GM19467 (cell line): ENCODE measurements at regions not wholly inside any gene's neighbourhood (a gene's known extent, or its start where the extent isn't known, plus 50 kb on each side); places are given as distances from the start of the nearest gene placed in this dataset.

Experiments
- ATAC-seq: cut with Tn5 transposase; IDR thresholded peaks from one replicate; pipeline ENCODE4 v1.9.1; 2021; ENCODE audit warnings: mild to moderate bottlenecking, moderate library complexity; ENCODE audit not compliant: unreplicated experiment

DNA sequence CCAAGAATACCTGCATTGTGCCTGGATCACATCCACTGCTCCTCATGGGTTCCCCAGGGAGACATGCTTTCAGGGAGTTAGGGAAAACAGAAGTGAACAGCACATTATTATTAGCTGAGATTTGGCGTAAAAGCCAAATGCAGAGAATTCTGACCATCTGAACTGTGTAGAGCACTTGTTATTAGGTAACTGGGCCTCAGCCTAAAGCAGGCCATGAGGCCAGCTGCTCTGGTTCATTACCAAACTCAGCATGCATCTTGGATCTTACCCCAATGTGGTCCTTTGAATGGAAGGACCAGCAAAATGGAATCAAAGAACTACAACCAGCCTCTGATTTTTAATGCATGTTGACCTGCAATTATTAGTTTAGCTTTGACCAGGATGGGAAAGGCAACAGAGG lies 322.3 kb downstream of the KCNS3 start:
- ATAC-seq, result no peak

DNA sequence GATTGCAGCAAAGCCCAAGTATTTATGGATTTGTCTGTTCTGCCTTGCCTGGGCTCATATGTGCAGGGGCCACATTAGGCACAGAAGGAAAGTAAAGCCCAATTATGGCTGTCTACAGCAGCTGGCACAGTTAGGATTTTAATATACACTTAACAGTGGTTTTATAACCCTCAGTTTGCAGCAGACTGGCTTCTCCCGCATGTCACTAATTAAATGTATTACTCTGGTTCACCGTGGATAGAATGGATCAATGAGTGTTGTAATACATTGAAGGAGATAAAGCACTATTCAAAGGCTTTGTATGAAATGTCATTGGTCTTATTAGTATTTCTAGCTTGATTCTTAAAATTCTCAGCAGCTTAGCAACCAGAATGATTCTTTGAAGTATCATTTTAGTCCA lies 320.2 kb downstream of the KCNS3 start:
- no peak for ATAC-seq

DNA sequence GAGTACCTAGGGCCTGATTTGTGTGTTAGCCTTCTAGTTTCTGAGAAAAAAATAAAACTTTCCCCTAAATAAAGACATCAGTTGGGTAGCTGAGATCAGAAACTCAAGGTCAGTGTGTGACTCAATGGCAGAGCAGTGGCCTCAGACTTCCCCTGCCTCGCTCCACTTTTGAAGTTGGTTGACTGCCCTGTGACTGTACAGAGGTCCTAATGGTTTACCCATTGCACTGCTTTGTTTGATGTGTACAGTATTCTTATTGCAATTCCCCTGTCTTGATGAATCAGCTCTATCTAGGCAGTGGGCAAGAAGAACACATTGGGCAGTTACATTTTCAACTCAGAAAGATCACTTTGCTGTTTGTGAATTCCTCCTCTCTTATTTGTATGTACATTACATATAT lies 315.7 kb downstream of the KCNS3 start:
- ATAC-seq, result no peak

DNA sequence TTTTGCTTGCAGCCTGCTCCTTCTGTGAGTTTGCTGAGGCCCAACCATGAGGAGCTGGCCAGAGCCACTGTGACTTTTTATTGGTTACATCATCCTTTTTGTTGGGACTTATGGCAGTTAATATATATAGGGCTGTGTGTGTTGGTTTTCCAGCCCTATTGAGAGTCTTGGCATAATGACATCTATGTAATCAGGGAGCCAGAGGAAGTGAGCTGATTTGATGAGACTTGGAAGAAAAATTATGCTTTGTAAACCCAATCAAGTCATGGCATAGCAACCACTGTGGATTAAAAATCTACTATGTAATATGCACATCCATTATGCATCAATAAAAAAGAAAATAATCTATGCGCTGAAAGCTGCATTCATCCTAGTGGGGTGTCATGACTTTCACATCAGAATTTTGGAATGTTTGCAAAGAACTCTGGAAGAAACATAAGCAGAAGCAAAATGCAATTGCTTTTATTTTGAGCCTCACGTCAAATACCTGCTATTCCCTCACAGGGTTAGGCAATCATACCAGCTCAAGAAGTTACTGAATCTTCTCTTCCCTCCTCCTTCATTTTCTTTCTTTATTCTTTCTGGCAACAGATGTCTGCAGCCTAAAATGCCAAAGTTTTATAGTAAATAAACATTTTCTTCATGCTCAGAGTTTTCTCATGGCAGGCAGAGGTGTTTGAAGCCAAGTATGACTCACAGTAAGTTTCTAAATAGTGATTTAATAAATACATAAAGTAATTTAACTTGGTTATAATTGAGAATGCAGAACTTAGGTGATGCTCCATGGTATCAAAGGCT lies 308.5 kb downstream of the KCNS3 start:
- ATAC-seq, result no peak

DNA sequence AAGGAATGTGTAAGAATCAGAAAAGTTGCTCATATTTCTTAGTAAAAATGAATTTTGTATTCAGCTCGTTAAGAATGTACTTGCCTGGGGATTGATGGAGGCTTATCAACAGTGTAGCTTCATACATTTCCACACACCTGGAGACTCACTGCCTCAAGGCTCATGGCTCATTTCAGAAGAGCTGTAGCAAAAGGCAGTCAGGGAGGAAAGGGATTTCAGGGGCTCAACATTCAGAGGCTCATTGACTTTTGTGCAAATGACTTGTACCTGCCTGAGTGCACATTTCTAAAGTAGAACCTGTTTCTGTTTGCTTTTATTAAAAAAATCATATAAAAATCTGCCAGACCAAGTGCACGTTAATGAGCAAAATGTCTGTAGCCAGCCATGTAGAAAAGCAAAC lies 304.4 kb downstream of the KCNS3 start:
- ATAC-seq, result no peak

DNA sequence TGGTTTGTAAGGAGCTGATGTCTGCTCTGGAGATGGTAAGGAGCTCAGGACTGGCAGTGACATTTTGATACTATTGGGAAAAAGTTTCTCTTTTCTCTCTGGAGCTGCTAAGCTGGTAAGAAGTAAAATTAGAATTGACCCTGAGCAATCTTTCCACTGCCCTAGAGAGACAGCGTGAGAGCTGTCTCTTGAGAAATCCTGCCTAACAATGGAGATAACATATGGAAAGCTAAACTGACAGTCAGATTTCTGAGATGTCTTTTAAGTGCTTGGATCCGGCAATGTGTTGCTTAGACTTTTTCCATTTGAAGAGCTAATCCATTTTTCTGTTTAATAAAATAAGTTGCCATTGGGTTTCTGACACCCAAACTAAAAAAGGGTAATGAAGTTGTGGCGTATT lies 302.4 kb downstream of the KCNS3 start:
- no peak for ATAC-seq

DNA sequence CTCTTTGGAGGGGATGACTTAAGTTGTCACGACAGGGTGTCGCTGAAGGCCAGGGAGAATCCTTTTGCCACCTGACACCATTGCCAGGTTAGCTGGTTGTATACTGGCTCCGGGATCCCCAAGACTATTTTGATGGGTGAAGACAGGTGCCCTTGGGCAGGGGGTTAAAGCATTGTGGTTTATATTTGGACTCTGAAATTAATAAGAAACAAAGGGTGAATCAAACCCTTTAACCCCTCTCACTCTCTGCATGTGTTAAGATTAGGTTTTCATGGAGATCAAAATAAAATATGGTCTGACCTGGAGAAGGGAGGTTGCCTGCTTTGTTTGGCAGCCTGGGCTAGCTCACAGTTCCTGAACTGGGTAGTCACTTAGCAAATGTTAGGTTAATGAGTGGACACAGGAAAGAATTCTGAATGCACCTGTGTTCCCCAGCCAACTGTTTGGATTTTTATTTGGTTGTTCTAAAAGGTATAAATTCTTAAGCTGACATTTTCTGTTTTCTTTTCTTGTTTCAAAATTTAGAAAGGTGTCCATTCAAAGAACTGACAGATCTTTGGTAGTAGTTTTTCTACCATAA lies 301.7 kb downstream of the KCNS3 start:
- no peak for ATAC-seq

DNA sequence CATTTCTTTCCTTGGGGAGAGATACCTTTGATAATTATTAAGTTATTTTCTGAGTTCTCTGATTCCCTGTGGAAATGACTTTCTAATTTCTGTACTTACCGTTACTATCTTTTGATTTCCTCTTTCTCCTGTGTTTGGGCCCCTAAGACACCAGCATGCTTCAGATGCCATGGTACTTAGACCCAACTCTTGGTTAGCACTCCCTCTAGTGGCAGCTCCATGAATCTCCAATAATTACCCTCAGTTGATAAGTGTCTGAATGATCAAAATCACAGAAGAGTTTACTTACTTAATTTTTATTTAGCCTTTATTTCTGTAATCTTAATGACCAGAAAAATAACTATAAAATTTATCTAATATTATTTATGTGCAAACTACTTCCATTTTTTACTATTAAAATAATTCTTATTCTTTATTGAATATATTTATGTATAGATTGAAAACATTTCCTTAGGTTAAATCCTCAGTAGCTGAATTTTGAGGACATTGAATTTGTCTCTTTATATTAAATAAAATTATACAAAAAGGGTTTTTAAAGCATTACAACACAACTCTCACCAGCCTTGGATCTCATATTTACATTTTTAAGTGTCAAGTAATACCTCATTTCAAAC lies 300.4 kb downstream of the KCNS3 start:
- peak; percentile 86 for ATAC-seq

DNA sequence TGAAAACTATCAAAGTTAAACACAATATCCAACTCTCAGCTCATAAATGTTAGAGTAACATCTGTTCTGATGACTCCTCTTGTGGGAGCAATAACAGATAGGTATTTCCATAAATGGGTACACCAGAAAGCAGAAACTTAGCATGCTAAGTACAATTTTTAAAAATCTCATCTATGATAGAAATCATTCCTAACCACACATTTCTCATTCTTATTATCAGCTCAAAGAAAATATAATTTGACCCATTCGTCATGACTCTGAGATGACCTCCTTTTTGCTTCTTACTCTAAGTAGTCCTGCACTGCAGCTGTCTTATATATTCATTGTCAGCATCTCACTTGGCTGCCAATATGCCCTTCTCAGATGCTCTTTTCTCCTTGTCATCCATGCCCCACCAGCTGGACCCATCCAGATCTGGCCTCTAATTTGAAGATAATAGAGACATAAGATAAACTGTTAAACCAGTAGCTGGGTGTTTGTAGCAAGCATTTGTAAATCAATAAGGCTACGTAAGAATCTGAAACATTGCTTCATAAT lies 298.3 kb downstream of the KCNS3 start:
- no peak for ATAC-seq

DNA sequence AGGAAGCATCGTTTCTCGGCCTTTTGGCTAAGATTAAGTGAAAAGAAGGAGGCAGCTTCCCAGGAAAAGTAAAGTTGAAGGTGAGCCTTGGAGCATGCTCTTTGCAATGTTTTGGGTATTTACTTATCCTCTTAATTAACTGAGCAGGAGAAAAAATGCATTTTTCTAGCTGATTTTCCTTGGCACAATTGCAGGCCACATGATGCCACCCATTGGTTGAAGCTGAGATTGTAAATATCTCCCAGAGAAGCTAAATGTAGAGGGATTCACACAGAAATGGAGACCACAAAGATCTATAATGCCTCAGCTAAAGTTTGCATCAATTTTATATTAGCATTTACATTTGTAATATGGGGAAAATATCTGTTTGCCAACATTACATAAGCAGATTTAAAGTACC lies 294.1 kb downstream of the KCNS3 start:
- no peak for ATAC-seq

DNA sequence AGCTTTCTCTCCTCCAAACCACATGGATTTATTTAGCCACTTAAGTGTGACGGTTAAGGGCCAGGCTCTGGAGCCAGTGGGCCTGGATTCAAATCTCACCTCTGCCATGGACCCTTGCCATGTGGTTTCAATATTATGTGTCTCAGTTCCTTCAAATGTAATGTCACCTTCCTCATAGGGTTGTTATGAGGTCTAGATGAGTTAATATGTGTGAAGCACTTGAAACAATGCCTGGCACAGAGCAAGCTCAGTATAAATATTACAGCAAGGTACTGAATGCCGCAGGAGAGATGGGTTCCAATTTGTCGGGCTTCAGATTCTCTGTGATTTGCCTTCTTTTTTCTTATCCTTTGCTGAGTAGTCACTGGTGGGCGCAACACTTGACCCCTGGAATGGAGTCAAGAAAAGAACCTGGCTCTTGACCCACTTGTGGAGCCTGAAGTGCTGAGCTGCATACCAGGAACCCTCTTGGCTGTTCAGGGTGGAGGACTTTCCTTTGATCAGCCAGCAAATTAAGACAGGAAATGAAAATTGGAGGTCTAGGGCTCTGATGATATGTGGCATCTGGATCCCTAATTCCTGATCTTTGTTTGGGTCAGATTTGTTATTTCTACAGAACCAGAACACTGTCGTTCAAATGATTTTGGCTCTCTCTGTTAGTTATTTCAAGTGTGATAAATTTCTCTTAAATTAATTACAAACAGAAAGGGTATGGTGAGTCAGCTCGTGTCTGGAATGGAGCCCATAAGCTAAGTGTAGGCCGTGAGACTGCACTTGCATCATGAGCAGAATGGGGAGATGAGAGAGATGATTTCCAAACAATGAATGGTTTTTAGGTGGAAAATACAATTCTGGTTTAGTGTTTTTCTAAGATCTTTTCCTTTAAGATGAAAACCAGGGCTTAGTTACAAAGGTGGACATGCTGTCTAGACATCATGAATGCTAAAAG lies 293.0 kb downstream of the KCNS3 start:
- no peak for ATAC-seq

DNA sequence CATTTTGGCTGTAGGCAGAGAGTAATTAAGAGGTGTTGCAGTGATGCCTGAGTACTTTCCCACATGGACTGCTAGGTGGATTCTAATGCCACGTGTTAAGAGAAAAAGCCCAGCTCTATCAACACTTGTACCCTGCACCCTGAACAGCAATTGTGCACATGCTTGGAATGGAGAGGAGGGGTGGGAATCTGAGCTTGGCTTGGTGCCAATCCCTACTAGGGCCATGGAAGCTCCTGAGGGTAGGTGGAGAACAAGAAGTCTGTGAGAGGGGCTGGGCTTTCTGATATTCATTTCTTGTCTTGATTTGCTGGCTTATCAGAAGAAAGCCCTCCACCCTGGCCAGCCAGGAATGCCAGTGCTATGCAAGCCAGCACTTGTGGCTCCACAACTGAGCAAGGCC lies 292.2 kb downstream of the KCNS3 start:
- no peak for ATAC-seq

DNA sequence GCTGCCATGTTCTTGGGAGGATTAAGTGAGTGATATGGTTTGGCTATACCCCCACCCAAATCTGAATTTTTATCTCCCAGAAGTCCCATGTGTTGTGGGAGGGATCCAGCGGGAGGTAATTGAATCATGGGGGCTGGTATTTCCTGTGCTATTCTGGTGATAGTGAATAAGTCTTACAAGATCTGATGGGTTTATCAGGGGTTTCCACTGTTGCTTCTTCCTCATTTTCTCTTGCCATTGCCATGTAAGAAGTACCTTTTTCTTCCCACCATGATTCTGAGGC lies 291.4 kb downstream of the KCNS3 start:
- ATAC-seq, result no peak

DNA sequence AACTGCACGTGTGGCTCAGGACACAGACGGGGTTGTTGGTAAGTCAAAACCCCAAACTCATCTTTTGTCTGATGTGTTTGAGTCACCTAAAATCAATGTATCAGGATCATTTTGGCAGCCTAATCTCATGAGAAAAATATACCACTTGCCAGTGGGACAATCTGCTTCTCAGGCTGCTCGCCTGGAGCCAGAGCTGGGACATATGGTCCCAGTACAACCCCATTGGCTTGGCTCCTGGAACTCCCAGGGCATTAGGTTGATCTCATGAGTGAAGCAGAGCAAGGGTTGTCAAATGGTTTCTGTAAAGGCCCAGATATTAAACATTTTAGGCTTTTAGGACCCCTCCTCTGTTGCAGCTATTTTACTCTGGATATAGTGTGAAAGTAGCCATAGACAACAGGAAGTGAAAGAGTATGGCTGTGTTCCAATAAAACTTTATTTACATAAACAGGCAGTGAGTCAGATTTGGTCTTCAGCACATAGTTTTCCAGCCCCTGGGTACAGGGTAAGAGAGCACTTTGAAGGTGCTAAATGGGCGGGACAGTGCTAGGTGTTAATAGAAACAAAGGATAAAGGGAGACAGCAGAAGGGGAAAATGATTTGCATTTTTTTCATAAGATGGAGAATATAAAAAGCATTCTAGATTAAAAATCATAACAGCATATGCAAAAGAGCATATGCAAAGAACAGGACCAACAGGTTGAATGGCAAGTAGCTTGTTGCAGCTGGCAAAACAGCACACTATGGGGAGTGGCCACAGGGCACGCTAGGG lies 290.8 kb downstream of the KCNS3 start:
- ATAC-seq, result no peak

DNA sequence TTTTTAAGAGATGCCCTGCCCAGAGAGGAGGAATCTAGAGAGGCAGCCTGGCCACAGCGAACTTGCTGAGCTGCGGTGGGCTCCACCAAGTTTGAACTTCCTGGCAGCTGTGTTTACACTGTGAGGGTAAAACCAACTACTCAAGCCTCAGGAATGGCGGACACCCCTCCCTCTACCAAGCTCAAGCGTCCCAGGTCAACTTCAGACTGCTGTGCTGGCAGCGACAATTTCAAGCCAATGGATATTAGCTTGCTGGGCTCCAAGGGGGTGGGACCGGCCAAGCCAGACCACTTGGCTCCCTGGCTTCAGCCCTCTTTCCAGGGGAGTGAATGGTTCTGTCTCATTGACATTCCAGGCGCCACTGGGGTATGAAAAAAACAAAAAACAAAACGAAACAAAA lies 289.4 kb downstream of the KCNS3 start:
- no peak for ATAC-seq

DNA sequence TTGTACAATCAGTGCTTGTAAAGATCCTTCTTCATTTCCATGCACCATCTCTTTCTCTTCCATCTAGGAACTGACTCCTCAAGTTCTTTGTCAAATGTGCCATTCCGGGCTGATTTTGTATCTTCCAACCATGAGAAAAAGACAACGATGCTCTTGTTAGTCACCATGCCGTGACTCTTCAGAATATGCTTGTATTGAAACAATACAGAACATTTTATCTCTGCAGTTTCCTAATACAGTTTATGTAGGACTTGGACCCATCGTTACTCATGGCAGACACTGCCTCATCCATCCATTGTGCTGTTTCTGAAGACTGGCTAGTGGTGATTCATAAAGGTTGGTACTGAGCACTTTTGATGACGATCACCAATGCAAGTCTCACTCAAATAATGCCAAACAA lies 283.2 kb downstream of the KCNS3 start:
- no peak for ATAC-seq

DNA sequence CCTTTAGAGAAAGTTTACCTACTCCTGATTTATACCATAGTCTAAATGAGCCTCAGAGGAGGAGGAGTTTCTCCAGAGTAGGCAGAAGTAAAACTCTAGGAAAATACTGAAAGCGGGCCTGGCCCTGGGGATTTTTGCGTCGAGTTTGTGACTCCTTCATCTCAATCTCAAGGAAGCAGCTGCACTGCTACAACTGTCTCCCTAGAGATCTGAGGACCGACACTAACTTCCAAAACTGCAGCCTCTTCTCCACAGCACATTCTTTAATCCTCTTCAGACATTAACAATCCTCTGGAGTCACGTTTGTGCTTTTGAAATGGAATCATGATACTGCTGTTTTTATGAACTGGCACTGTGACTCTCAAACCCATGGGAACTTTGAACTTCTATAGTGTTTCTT lies 281.4 kb downstream of the KCNS3 start:
- no peak for ATAC-seq

DNA sequence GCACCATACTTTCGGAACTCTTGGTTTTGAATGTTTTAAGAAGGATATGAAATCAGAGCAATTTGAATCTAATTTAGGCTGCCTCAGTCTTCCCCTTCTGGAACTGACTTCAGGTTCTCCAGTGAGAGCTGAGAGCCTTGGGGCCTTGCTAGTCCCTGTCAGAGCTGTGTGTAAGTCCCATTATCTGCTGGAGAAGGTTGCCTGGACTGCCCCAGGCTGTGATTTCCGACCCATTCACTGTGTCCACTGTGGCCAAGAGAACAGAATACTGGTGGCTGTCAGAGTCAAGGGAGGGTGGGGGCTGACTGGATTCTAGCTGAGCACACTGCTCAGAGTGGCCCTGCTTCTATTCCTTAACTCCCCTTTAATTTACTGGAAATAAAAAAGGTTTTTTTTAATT lies 278.0 kb downstream of the KCNS3 start:
- no peak for ATAC-seq

DNA sequence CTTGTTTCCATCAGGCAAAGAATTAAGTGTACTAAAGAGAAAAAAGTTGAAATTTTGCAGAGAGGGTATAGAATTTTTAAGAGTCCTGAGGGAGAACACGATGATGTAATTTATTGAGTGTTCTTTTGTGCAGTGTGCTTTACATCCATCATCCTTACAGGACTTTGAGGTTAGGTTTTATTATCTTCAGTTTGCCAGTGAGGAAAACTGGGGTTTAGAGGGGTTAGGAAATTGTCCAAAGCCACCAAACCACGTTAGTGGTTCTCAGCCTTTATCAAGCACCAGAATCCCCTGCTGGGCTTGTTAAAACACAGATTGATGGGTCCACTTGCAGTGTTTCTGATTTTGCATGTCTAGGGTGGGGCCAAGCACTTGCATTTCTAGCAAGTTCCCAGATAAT lies 277.5 kb downstream of the KCNS3 start:
- no peak for ATAC-seq

DNA sequence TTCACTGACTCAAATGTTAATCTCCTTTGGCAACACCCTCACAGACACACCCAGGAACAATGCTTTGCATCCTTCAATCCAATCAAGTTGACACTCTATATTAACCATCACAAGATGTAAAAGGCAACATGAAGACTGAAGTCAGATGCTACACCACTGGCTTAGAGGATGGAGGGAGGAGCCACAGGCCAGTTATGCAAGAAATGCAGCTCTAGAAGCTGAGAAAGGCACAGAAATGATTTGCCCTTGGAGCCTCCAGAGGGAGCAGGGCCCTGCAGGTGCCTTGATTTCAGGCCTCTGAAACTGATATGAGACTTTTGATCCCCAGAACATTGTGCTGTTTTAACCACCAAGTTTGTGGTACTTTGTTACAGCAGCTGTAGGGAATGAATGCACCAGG lies 276.3 kb downstream of the KCNS3 start:
- no peak for ATAC-seq

DNA sequence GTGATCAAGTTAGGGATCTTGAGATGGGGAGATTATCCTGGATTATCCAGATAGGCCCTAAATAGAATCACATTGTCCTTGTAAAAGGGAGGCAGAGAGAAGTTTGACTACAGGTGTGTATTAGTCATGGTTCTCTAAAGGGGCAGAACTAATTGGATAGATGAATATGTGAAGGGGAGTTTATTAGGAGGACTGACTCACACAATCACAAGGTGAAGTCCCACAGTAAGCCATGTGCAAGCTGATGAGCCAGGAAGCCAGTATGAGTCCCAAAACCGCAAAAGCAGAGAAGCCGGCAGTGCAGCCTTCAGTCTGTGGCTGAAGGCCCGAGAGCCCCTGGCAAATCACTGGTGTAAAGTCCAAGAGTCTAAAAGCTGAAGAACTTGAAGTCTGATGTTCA lies 275.8 kb downstream of the KCNS3 start:
- ATAC-seq, result no peak
